ENCODE measurements at regions not wholly inside any gene's neighbourhood (a gene's known extent, or its start where the extent isn't known, plus 50 kb on each side); places are given as distances from the start of the nearest gene placed in this dataset.

GRCh38 chr22:27523711-27524110 is 277.8 kb downstream of the MN1 start:
- DNase-seq: no peak

GRCh38 chr22:27525711-27526110 is 275.8 kb downstream of the MN1 start:
- DNase-seq: no peak

GRCh38 chr22:27526901-27527300 is 274.7 kb downstream of the MN1 start:
- DNase-seq: no peak

GRCh38 chr22:27531782-27532530 is 269.6 kb downstream of the MN1 start:
- DNase-seq: no peak

GRCh38 chr22:27533105-27533745 is 268.3 kb downstream of the MN1 start:
- no peak for DNase-seq

- DNase-seq: no peak
These were observed 266.8 kb downstream of the MN1 start for GRCh38 chr22:27534720-27535125.

GRCh38 chr22:27535452-27535851 is 266.1 kb downstream of the MN1 start:
- DNase-seq: no peak

GRCh38 chr22:27537501-27537900 is 264.1 kb downstream of the MN1 start:
- DNase-seq: no peak

GRCh38 chr22:27538666-27539065 is 262.9 kb downstream of the MN1 start:
- DNase-seq: no peak

GRCh38 chr22:27540247-27540646 is 261.3 kb downstream of the MN1 start:
- DNase-seq: no peak

- DNase-seq: no peak
These were observed 260.7 kb downstream of the MN1 start for GRCh38 chr22:27540656-27541396.

- no peak for DNase-seq
These were observed 259.7 kb downstream of the MN1 start for GRCh38 chr22:27541836-27542235.

GRCh38 chr22:27542602-27543001 is 259.0 kb downstream of the MN1 start:
- DNase-seq: no peak

- DNase-seq: no peak
These were observed 258.1 kb downstream of the MN1 start for GRCh38 chr22:27543460-27543859.

GRCh38 chr22:27545085-27545484 is 256.5 kb downstream of the MN1 start:
- no peak for DNase-seq

- DNase-seq: no peak
These were observed 255.2 kb downstream of the MN1 start for GRCh38 chr22:27546157-27546935.

- DNase-seq: no peak
These were observed 250.2 kb downstream of the MN1 start for GRCh38 chr22:27551402-27551801.

- DNase-seq: no peak
These were observed 249.4 kb downstream of the MN1 start for GRCh38 chr22:27552176-27552575.

GRCh38 chr22:27552863-27553262 is 248.7 kb downstream of the MN1 start:
- no peak for DNase-seq

- DNase-seq: no peak
These were observed 247.3 kb downstream of the MN1 start for GRCh38 chr22:27554106-27554811.

GRCh38 chr22:27554841-27555456 is 246.6 kb downstream of the MN1 start:
- no peak for DNase-seq

GRCh38 chr22:27556371-27556770 is 245.2 kb downstream of the MN1 start:
- no peak for DNase-seq

All from SHP77 (cell line).